WERI-Rb-1 (cell line): ENCODE measurements at regions not wholly inside any gene's neighbourhood (a gene's known extent, or its start where the extent isn't known, plus 50 kb on each side); places are given as distances from the start of the nearest gene placed in this dataset.
"Not testable (repeated sequence)": the region's sequence is repeated elsewhere in the genome, so short reads cannot be mapped to it uniquely, and the experiment has no call there.

ENCODE experiments used
- DNase-seq: peaks from one replicate; pipeline ENCODE4 v3.0.0-alpha.2; 2020
- H3K27ac ChIP-seq: fragments of 250-450 bp; sonication (Bioruptor Pico); 2 replicates; pipeline ENCODE4 v1.5.1; 2020; ENCODE audit warnings: mild to moderate bottlenecking, moderate library complexity
- H3K27me3 ChIP-seq: fragments of 250-450 bp; sonication (Bioruptor Pico); 2 replicates; pipeline ENCODE4 v1.5.1; 2021; ENCODE audit warnings: mild to moderate bottlenecking, low read depth, moderate library complexity; ENCODE audit not compliant: insufficient read depth, severe bottlenecking
- H3K36me3 ChIP-seq: fragments of 250-450 bp; sonication (Bioruptor Pico); 2 replicates; pipeline ENCODE4 v1.5.1; 2020; ENCODE audit warnings: mild to moderate bottlenecking, moderate library complexity
- H3K4me3 ChIP-seq: 2 replicates; pipeline ENCODE4 v1.5.1; 2011; ENCODE audit warnings: low read depth, mild to moderate bottlenecking, control low read depth, low read length
- H3K9me3 ChIP-seq: fragments of 250-450 bp; sonication (Bioruptor Pico); 2 replicates; pipeline ENCODE4 v1.5.1; 2021; ENCODE audit warnings: mild to moderate bottlenecking, moderate library complexity; ENCODE audit not compliant: severe bottlenecking
- TF ChIP-seq, protein P1 (sequence below): IDR thresholded peaks from 2 replicates; pipeline ENCODE4 v1.5.1; 2011; ENCODE audit warnings: low read depth, mild to moderate bottlenecking, control low read depth, inconsistent platforms, low read length

GRCh38 chr1:189220750-189221149, 1256.9 kb downstream of the BRINP3 start:
- H3K4me3 ChIP-seq, result no peak overlapping the region
- H3K27ac ChIP-seq, result no peak overlapping the region
- no peak for DNase-seq
- no peaks in the 10 kb centered on the region for H3K36me3 ChIP-seq
- no peaks in the 10 kb centered on the region for H3K27me3 ChIP-seq
- TF ChIP-seq, protein P1, sequence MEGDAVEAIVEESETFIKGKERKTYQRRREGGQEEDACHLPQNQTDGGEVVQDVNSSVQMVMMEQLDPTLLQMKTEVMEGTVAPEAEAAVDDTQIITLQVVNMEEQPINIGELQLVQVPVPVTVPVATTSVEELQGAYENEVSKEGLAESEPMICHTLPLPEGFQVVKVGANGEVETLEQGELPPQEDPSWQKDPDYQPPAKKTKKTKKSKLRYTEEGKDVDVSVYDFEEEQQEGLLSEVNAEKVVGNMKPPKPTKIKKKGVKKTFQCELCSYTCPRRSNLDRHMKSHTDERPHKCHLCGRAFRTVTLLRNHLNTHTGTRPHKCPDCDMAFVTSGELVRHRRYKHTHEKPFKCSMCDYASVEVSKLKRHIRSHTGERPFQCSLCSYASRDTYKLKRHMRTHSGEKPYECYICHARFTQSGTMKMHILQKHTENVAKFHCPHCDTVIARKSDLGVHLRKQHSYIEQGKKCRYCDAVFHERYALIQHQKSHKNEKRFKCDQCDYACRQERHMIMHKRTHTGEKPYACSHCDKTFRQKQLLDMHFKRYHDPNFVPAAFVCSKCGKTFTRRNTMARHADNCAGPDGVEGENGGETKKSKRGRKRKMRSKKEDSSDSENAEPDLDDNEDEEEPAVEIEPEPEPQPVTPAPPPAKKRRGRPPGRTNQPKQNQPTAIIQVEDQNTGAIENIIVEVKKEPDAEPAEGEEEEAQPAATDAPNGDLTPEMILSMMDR, result no peak
- no peaks in the 10 kb centered on the region for H3K9me3 ChIP-seq

DNA sequence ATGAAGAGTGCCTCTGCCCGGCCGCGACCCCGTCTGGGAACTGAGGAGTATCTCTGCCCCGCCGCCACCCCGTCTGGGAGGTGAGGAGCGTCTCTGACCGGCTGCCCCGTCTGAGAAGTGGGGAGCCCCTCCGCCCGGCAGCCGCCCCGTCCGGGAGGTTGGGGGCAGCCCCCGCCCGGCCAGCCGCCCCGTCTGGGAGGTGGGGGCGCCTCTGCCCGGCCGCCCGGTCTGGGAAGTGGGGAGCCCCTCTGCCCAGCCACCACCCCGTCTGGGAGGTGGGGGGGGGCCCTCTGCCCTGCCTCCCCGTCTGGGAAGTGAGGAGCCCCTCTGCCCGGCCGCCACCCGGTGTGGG, 1251.9 kb downstream of the BRINP3 start:
- H3K27me3 ChIP-seq, H3K27ac ChIP-seq, H3K9me3 ChIP-seq, DNase-seq, H3K4me3 ChIP-seq, H3K36me3 ChIP-seq: not testable (repeated sequence)

DNA sequence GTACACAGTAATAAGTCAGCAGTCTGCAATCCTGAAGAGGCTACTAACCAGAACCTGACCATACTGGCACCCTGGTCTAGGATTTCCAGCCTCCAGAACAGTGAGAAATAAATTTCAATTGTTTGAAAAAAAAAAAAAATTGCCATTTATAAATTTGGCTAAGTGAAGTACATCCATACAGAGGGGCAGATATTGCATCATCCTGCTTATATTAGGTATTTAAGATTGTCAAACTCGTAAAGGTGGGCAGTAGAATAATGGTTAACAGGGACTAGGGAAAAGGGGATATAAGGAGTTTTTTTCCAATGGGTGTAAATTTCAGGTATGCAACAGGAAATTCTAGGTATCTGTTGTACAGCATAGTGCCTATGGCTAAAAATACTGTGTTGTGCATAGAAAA, 1250.9 kb downstream of the BRINP3 start:
- Histone ChIP-seq H3K27me3 (no peaks in the 10 kb centered on the region), H3K27ac (no peak overlapping the region), H3K4me3 (no peak overlapping the region), H3K36me3 (no peaks in the 10 kb centered on the region), H3K9me3 (no peaks in the 10 kb centered on the region)
- TF ChIP-seq, protein P1, result no peak
- no peak for DNase-seq

GRCh38 chr1:189237008-189237407, 1240.7 kb downstream of the BRINP3 start:
- no peaks in the 10 kb centered on the region for H3K9me3 ChIP-seq
- H3K27me3 ChIP-seq, result no peaks in the 10 kb centered on the region
- H3K4me3 ChIP-seq, result no peak overlapping the region
- no peak for DNase-seq
- TF ChIP-seq, protein P1, result no peak
- H3K27ac ChIP-seq, result no peak overlapping the region
- H3K36me3 ChIP-seq, result no peaks in the 10 kb centered on the region

- no peaks in the 10 kb centered on the region for H3K9me3 ChIP-seq
- H3K27me3 ChIP-seq, result no peaks in the 10 kb centered on the region
- no peak overlapping the region for H3K27ac ChIP-seq
- H3K4me3 ChIP-seq, result no peak overlapping the region
- DNase-seq, result no peak
- TF ChIP-seq, protein P1, result no peak
- H3K36me3 ChIP-seq, result no peaks in the 10 kb centered on the region
Observed at GRCh38 chr1:189253601-189254350, 1223.9 kb downstream of the BRINP3 start.

DNA sequence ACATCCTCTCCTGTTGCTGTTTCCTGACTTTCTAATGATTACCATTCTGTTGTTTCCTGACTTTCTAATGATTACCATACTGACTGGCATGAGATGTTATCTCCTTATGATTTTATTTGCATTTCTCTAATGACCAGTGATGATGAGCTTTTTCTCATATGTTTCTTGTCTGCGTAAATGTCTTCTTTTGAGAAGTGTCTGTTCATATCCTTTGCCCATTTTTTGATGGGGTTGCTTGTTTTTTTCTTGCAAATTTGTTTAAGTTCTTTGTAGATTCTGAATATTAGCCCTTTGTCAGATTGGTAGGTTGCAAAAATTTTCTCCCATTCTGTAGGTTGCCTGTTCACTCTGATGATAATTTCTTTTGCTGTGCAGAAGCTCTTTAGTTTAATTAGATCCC, 1216.5 kb downstream of the BRINP3 start:
- H3K36me3 ChIP-seq, H3K4me3 ChIP-seq, H3K27me3 ChIP-seq, H3K9me3 ChIP-seq, H3K27ac ChIP-seq, DNase-seq: not testable (repeated sequence)

DNA sequence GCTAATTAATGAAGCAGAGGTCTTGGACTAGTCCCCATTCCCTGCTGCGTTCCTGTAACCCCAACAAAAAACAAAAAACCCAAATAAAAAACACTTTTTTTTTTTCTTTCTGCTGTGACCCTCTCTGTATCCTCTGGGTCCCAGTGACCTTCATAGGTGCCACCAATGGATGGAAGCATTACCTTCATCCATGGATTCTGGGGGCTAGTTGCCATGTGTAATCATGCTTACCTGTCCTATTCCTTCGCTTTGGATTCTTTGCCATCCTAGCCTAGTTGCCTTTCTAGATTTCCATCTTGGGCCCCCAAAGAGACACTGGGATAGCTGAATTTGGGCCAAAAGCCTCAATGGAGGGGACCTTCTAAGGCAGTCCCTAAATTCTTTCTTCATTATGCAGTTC, 1208.7 kb downstream of the BRINP3 start:
- no peak for DNase-seq
- TF ChIP-seq, protein P1, result no peak
- H3K9me3 ChIP-seq, result no peaks in the 10 kb centered on the region

More for the DNA sequence above, 1208.7 kb downstream of the BRINP3 start:
- no peaks in the 10 kb centered on the region for H3K36me3 ChIP-seq
- no peak overlapping the region for H3K4me3 ChIP-seq
- H3K27ac ChIP-seq, result no peak overlapping the region
- H3K27me3 ChIP-seq, result no peaks in the 10 kb centered on the region
